ENCODE measurements at regions not wholly inside any gene's neighbourhood (a gene's known extent, or its start where the extent isn't known, plus 50 kb on each side); places are given as distances from the start of the nearest gene placed in this dataset.
"Not testable (repeated sequence)": the region's sequence is repeated elsewhere in the genome, so short reads cannot be mapped to it uniquely, and the experiment has no call there.

DNA sequence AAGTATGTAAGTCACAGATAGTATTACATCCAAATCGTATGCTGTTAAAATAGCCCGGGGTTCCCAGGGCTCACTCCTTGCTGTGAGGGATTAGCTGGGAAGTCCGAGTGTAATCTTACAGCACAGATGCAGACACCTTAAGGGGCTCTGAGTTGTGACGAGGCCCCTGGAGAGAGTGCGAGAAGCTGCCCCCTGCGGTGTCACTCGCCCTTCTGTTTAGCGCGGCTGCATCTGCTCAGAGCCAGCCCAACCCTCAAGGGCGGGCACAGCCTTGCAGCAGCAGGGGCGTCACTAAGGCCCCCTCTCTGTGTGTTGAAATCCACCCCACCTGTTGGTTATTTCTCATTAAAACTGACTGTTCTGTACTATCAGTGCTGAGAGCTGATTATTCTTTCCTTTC, 135.8 kb downstream of the LAT start:
- BruUV-seq (replicated peaks); H3K27me3 ChIP-seq (replicated peaks in 1 of 2; ENCODE audit: control insufficient read depth in 2 of 2, insufficient read depth in 2 of 2, low read length in 1 of 2); H3K27ac ChIP-seq (ENCODE audit: control insufficient read depth, insufficient read depth); H4K20me1 ChIP-seq (ENCODE audit: control insufficient read depth, insufficient read depth); intact Hi-C loops (cut with micrococcal nuclease; ENCODE audit: unreplicated experiment); FAIRE-seq; POLR2A ChIA-PET; H3K9ac ChIP-seq (ENCODE audit: control insufficient read depth, insufficient read depth, low read length); H3K9me3 ChIP-seq (replicated peaks; ENCODE audit: control insufficient read depth, insufficient read depth, low read length); H3K79me2 ChIP-seq (ENCODE audit: control insufficient read depth, insufficient read depth, low read length); CTCF ChIA-PET; H3K4me1 ChIP-seq (ENCODE audit: control insufficient read depth, insufficient read depth, low read length); ATAC-seq; H3K4me2 ChIP-seq (ENCODE audit: control insufficient read depth, insufficient read depth); RAD21 ChIA-PET (ENCODE audit: unreplicated experiment); H3K4me3 ChIP-seq; SMC1A ChIA-PET (ENCODE audit: uncharacterized antibody, unreplicated experiment); DNase-seq (ENCODE audit: low read depth, low spot score); H3K36me3 ChIP-seq (ENCODE audit: control insufficient read depth in 2 of 2, insufficient read depth in 2 of 2, low read length in 1 of 2); H2AFZ ChIP-seq (ENCODE audit: control insufficient read depth, low read depth, low read length): not testable (repeated sequence)
- WGBS (ENCODE audit: insufficient coverage, insufficient replicate concordance, low lambda C conversion rate, missing lambda C conversion rate), result 79% methylated on average over 9 of the region's 11 CpGs
- in situ Hi-C loops (cut with MboI), result loop anchor here (25.0 kb wide), 2 partner anchors 467 to 892 kb away; partner anchors contain the start of genes C16orf92 and DOC2A

DNA sequence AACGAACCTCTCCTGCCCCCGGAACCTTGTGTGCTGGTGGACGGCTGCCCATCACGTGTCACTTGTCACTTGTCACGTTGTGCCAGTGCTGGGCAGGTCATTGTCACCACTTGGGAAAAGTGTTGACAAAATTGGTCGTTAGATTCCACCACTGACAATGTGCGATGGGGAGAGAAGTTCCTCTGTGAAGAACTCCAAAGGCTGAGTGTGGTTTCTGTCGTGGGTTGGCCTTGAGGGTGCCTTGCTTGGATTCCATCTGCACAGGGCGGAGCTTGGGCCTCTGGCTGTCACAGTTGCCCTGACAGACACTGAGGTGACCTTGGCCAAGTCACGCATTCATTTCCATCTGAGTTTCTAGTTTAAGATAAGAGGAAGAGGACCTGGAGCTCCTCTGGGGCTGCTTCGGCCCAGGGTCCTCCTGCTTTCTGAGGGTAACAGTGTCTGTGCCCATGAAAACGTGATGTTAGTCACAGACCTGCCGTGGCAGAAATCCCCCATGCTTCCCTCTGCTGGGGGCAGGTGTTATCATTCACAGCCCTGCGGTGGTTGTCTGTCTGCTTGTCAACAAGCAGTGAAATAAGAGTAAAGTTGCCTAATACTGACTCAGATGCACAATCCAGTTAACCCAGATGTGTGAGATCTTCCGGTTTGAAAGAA, 133.6 kb downstream of the LAT start:
- BruUV-seq (replicated peaks); FAIRE-seq; intact Hi-C loops (cut with micrococcal nuclease; ENCODE audit: unreplicated experiment); CTCF ChIA-PET; H3K9me3 ChIP-seq (replicated peaks; ENCODE audit: control insufficient read depth, insufficient read depth, low read length); H3K4me3 ChIP-seq; H3K27ac ChIP-seq (ENCODE audit: control insufficient read depth, insufficient read depth); H3K36me3 ChIP-seq (ENCODE audit: control insufficient read depth in 2 of 2, insufficient read depth in 2 of 2, low read length in 1 of 2); SMC1A ChIA-PET (ENCODE audit: uncharacterized antibody, unreplicated experiment); ATAC-seq; H3K9ac ChIP-seq (ENCODE audit: control insufficient read depth, insufficient read depth, low read length); POLR2A ChIA-PET; H3K4me1 ChIP-seq (ENCODE audit: control insufficient read depth, insufficient read depth, low read length); H4K20me1 ChIP-seq (ENCODE audit: control insufficient read depth, insufficient read depth); H3K4me2 ChIP-seq (ENCODE audit: control insufficient read depth, insufficient read depth); RAD21 ChIA-PET (ENCODE audit: unreplicated experiment); H3K79me2 ChIP-seq (ENCODE audit: control insufficient read depth, insufficient read depth, low read length); DNase-seq (ENCODE audit: low read depth, low spot score); H3K27me3 ChIP-seq (replicated peaks in 1 of 2; ENCODE audit: control insufficient read depth in 2 of 2, insufficient read depth in 2 of 2, low read length in 1 of 2); H2AFZ ChIP-seq (ENCODE audit: control insufficient read depth, low read depth, low read length): not testable (repeated sequence)
- in situ Hi-C loops (cut with MboI), result loop anchor here (25.0 kb wide), 2 partner anchors 469 to 894 kb away; partner anchors contain the start of genes C16orf92 and DOC2A
- 84% methylated on average over 13 of the region's 15 CpGs for WGBS (ENCODE audit: insufficient coverage, insufficient replicate concordance, low lambda C conversion rate, missing lambda C conversion rate)

Measured in GM12878 (cell line).